ENCODE measurements at regions not wholly inside any gene's neighbourhood (a gene's known extent, or its start where the extent isn't known, plus 50 kb on each side); places are given as distances from the start of the nearest gene placed in this dataset.

GRCh38 chr1:102431253-102431652 is 434.5 kb upstream of the OLFM3 start:
- TF ChIP-seq CTCF (conservative IDR thresholded peaks at IDR 0.05): no peak
- Histone ChIP-seq H3K23me2 (ENCODE audit: insufficient read length, low read depth, low read length, poor library complexity, severe bottlenecking) (no peaks in the 10 kb centered on the region), H4K91ac (ENCODE audit: insufficient read length, low read depth, low read length) (no peak overlapping the region), H2AK5ac (ENCODE audit: insufficient read length, low read length) (no peak overlapping the region), H3K4ac (ENCODE audit: low read depth, low read length) (no peak overlapping the region), H3K56ac (ENCODE audit: insufficient read length, low read depth, low read length) (no peak overlapping the region), H2BK120ac (ENCODE audit: low read depth, low read length, poor library complexity, severe bottlenecking) (no peak overlapping the region), H3K27me3 (ENCODE audit: insufficient read depth, low read length) (no peaks in the 10 kb centered on the region), H2AFZ (ENCODE audit: low read length) (no peak overlapping the region), H3K79me2 (ENCODE audit: insufficient read depth, low read length) (no peaks in the 10 kb centered on the region), H2BK20ac (ENCODE audit: low read depth, low read length, poor library complexity, severe bottlenecking) (no peak overlapping the region), H3K4me2 (ENCODE audit: insufficient read depth, insufficient read length, low read length) (no peak overlapping the region), H3K9ac (ENCODE audit: extremely low read depth, insufficient read length, low read length) (no peak overlapping the region), H3K9me3 (ENCODE audit: control insufficient read depth, low read depth, low read length) (no peaks in the 10 kb centered on the region), H2BK15ac (ENCODE audit: low read depth, low read length) (no peak overlapping the region), H3K27ac (ENCODE audit: insufficient read length, low read depth, low read length) (no peak overlapping the region), H3K18ac (ENCODE audit: insufficient read length, low read depth, low read length) (no peak overlapping the region), H4K8ac (replicated peaks; ENCODE audit: insufficient read length, low read depth, low read length) (no peak overlapping the region), H3K4me1 (ENCODE audit: insufficient read depth, low read length) (no peaks in the 10 kb centered on the region), H2BK12ac (ENCODE audit: insufficient read length, low read depth, low read length) (no peak overlapping the region), H3K14ac (ENCODE audit: insufficient read depth, low read length) (no peak overlapping the region), H3K23ac (ENCODE audit: insufficient read length, low read depth, low read length) (no peak overlapping the region), H2BK5ac (ENCODE audit: insufficient read length, low read length) (no peak overlapping the region), H3T11ph (ENCODE audit: low read length) (no peak overlapping the region), H4K20me1 (ENCODE audit: control insufficient read depth, insufficient read depth, insufficient read length) (no peaks in the 10 kb centered on the region), H3K79me1 (ENCODE audit: insufficient read depth, low read depth, low read length, poor library complexity, severe bottlenecking) (no peaks in the 10 kb centered on the region), H4K5ac (ENCODE audit: insufficient read length, low read depth, low read length) (no peak overlapping the region)
- H3K4me1 Mint-ChIP-seq: no peaks in the 10 kb centered on the region
- no CpG with 5 or more reads among the region's 1 CpG for WGBS (ENCODE audit: extremely low coverage, insufficient read length, low lambda C conversion rate)
- DNase-seq: no peak
- H3K27me3 Mint-ChIP-seq (ENCODE audit: low read depth): no peaks in the 10 kb centered on the region
- no peak overlapping the region for H3K27ac Mint-ChIP-seq
- H3K36me3 Mint-ChIP-seq (ENCODE audit: insufficient read depth in 1 of 3, low read depth in 3 of 3): no peaks in the 10 kb centered on the region; a peak in 1 of 7 replicates
- no peak overlapping the region for H3K4me3 Mint-ChIP-seq
- no peaks in the 10 kb centered on the region; a peak in 1 of 5 replicates for H3K9me3 Mint-ChIP-seq
